HG02571 (cell line): ENCODE measurements at regions not wholly inside any gene's neighbourhood (a gene's known extent, or its start where the extent isn't known, plus 50 kb on each side); places are given as distances from the start of the nearest gene placed in this dataset.
"Not testable (repeated sequence)": the region's sequence is repeated elsewhere in the genome, so short reads cannot be mapped to it uniquely, and the experiment has no call there.

ENCODE experiments used
- ATAC-seq: cut with Tn5 transposase; IDR thresholded peaks from one replicate; pipeline ENCODE4 v1.9.1; 2021; ENCODE audit warnings: mild to moderate bottlenecking, moderate library complexity; ENCODE audit not compliant: unreplicated experiment

DNA sequence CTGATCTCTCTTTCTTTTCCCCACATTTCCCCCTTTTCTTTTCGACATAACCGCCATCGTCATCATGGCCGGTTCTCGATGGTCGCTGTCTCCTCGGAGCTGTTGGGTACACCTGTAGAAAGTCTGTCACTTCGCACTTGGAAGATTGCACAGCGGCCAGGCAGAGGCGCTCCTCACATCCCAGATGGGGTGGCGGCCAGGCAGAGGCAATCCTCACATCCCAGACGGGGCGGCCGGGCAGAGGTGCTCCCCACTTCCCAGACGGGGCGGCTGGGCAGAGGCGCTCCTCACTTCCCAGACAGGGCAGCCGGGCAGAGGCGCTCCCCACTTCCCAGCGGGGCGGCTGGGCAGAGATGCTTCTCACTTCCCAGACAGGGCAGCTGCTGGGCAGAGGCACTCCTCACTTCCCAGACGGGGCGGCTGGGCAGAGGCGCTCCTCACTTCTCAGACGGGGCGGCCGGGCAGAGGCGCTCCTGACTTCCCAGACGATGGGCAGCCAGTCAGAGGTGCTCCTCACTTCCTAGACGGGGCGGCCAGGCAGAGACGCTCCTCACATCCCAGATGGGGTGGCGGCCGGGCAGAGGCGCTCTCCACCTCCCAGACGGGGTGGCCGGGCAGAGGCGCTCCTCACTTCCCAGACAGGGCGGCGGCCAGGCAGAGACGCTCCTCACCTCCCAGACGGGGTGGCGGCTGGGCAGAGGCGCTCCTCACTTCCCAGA lies 110.7 kb downstream of the C5orf15 start:
- ATAC-seq, result not testable (repeated sequence)

GRCh38 chr5:133854554-133854953 lies 113.9 kb downstream of the C5orf15 start:
- ATAC-seq, result no peak

DNA sequence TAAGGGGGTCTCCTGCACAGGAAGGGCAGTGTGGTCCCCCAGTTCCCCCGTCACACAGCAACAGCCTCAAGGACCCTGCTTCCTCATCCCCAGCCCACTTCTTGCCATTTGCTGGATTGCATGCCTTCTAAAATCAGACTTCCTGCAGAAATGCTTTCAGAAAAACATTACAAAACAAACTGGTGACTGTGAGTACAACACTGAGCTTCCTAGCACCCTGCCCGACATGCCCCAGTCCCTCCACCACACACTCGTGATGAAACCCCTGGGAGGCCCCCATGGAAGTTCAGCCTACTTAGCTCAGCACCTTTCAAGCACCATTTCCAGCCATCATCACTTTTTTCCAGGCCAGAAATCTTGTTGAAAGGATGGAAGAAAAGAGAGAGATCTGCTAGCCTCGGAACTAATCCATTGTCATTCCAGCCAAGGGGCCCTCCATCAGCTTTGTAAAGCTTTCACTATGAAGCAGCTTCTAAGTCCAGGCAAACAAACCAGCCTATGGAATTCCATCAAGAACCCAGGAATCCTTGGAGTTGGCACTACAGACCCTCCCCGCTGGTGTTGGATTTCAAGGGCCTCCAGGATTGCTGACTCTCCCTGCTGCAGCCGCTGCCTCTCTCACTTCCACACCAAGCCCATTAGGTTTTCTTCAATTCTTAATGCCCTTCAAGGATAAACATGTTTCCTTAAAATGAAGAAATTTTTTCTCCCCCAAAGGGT lies 114.6 kb downstream of the C5orf15 start:
- no peak for ATAC-seq

DNA sequence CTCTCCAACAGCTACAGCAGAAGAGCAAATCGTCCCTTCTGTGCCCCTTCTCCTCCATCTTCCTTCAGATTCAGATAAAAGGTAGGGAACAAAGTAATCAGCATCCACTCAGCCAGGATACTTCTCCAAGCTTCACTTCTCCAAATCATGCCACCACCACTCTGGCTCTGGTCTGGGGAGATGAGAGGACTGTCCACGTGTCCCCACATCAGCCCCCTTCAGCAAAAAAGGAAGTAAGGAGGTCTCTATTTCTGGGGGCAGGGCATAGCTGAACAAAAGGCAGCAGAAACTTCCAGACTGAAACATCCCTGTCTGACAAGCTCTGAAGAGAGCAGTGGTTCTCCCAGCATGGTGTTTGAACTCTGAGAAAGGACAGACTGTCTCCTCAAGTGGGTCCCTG lies 116.9 kb downstream of the C5orf15 start:
- no peak for ATAC-seq

GRCh38 chr5:133850811-133851210 lies 117.6 kb downstream of the C5orf15 start:
- ATAC-seq, result no peak

DNA sequence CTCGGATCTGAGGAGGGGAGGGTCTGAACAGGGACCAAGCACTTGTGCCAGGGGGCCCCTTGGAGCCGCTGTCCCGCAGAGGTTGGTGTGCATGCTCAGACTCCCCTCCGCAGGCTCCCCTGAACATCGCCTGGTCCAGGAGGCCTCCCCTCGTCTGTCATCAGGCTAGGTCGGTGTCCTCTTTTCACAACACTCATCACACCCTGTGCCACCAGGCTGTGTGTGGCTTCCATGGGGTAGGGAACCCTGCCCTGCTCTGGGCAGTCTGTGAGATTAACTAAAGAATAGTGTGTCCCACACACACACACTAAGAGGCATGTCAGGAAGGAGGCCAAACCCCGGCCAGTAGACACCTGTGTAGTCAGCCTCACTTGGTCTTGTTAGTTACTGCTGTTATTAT lies 119.3 kb downstream of the C5orf15 start:
- ATAC-seq, result no peak

DNA sequence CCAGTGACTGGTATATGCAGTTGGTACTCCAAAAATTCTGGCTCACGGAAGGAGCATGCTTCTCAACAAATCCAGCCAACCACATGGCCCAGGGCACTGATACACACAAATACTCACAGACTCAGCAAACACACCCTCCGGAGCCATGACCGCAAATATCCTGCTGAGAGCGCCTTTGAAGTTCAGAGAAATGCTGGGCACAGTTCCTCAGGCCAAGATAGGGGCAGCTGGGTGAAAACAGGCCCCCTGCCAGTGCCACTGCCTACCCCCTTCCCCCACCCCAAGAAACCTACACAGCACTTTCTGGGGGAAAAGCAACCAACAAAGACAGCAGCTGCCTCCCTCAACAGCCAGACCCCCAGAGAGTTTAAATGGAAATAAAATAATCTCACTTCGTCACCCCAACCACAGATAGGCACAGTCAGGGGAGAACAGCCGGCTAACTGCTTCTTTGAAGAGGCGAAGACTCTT lies 120.0 kb downstream of the C5orf15 start:
- ATAC-seq, result no peak

DNA sequence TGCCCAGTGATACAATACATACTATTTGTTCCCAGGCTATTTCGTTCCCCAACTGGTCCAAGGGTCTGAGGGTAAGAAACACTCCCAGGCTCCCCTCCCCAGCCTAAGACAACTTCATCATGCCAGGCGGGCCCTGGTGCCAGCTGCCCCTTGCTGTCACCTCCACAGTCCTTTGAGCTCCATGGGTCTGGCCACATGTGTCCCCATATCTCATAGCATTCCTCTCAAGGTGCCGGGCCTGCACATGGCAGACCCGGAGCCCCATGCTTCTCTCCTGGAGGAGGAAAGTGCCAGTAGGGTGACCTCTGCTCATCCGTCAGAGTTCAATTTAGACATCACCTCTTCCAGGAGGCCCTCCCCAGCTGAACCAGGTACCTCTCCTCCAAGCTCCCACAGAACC lies 120.5 kb downstream of the C5orf15 start:
- ATAC-seq, result no peak

DNA sequence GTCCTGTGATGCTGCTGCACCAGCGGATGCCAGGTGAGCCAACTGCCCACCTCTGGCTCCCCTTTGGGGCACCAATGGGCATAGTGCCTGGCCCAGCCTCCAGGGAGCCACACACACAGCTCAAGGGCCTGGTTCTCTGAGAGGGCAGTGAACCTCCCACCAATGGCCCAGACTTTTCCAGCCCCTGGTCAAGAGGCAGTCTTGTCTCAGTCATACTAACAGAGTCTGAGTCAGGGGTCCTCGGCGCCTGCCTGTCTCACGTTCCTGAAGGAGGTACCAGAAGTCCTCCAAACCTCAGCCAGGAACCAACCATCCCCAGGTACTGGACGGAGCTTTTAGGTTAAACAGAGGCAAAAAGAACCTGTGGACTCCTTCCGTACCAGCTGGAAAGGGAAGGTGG lies 121.1 kb downstream of the C5orf15 start:
- ATAC-seq, result no peak

DNA sequence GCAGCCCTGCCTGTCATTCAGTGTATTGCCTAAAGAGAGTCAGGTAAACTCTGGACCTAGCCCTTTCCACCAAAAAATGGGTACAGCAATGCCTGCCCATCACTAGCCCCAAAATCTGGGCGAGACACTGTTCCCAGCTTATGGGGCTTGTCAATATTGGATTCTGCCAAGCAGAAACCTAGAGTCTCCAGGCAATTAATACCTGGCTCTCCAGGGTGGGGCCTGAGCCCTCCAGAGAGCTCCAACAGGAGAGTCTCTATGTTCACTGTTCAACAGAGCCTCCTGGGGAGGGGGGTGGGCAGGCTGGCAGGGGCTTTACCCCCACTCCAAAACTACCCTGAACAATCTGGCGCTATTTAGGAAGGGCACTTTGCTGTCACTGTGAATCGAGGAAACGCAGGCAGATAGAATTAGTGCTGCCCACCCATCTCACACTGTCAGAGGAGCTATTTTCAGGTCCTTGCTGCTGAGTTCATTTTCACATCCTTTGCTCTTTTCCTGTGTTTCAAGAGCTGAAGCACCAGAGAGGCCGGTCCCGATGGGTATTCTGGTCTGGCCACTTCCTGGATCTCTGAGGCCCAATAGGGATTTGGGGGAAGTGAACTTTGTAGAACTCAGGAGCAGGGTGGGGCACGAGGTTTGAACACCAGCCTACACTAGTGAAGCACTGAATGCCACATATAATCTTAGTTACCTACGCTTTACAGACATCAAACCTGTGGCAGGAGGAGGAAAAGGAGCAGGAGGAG lies 121.8 kb downstream of the C5orf15 start:
- no peak for ATAC-seq

DNA sequence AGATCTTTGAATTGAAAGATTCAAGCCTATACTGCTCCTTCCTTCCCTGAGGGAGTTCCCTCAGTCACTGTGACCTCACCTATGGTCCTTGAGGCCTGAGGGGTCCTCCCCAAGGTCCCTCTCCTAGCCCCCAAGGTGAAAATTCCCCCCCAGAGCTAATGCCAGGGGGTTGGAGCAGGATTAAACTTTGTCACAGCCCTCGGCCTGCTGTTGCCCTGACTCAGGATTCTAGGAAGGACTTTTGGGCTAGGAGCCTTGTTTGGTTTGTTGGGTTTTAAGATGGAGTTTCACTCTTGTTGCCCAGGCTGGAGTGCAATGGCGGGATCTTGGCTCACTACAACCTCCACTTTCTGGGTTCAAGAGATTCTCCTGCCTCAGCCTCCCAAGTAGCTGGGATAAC lies 123.2 kb downstream of the C5orf15 start:
- ATAC-seq, result no peak

DNA sequence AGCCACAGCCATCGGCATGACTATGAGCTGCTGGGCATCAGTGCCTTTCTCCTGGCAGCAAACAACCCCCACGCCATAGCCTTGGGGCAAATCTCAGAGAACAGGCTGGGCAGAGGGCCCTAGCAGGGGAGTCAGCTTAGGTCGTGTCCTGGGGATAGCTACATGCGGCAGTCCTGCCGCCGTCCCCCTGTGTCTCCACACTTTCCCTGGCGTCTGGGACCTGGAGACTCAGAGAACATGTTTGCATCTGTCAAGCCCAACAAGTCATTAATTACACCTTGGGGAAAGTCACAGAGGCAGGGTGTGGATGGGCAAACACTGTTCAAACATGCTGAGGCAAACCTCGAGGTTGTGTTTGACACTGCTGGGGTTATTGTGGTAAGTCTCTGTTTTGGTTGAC lies 123.6 kb downstream of the C5orf15 start:
- ATAC-seq, result no peak

GRCh38 chr5:133843911-133844310 lies 124.5 kb downstream of the C5orf15 start:
- ATAC-seq, result no peak

GRCh38 chr5:133842846-133843611 lies 125.4 kb downstream of the C5orf15 start:
- ATAC-seq, result no peak

- ATAC-seq, result no peak
These were observed 126.3 kb downstream of the C5orf15 start for GRCh38 chr5:133841831-133842750.

GRCh38 chr5:133840168-133840567 lies 128.3 kb downstream of the C5orf15 start:
- ATAC-seq, result no peak

DNA sequence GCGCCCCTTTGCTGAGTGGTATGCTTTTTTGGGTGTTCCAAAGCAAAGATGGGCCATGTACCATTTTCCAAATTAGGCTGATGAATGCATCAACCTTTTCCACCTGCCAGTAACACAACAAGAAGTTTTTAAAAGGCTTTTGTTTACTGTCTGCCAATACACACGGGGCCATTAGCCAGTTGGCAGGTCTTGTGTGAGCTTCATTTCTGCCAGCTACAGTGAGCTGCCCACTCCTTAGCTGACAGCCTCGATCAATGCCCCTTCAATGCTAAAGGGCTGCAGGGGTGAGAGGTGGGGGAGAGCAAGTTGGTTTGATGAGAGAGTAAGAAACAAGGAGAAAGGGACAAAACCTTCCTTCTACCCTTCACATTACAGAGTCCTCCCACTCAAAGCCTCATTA lies 128.7 kb downstream of the C5orf15 start:
- no peak for ATAC-seq

DNA sequence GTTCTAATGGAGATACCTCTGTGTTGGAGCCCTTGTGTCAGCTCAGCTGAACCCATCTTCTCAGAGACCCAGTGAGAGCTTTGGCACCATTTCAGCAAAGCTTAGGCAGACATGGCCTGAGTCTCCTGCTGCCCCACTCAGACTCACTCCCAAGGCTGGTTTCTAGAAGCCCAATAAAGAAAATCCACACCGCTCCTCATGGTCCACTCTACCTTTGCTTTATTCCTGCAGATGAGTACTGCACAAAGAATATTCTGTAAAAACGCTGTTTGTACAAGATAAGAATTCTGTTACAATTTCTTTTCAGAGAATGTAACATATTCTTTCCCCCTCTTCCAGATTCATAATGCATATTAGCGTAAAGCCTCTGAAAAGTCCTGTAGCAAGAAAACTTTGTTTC lies 129.3 kb downstream of the C5orf15 start:
- no peak for ATAC-seq

DNA sequence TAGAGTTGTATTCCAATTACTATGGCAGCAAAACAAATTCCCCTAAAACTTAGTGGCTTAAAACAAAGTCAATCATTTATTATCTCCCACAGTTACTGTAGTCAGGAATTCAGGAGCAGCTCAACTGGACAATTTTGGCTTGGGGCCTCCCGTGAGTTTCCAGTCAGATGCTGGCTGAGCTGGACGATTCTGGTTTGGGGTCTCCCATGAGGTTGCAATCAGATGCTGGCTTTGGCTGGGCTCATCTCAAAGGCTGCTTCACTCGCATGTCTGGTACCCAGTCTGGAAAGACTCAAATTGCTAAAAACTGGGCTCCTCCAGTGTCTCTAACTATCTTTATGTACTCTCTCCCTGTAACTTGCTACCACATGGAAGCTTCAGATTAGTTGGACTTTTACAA lies 130.1 kb downstream of the C5orf15 start:
- no peak for ATAC-seq
